HFFc6 (cell line): ENCODE measurements at regions not wholly inside any gene's neighbourhood (a gene's known extent, or its start where the extent isn't known, plus 50 kb on each side); places are given as distances from the start of the nearest gene placed in this dataset.
"Not testable (repeated sequence)": the region's sequence is repeated elsewhere in the genome, so short reads cannot be mapped to it uniquely, and the experiment has no call there.

Source experiments
- DNase-seq: peaks from one replicate; pipeline ENCODE4 v3.0.0-alpha.2; 2018
- H3K27ac Mint-ChIP-seq: 2 replicates; pipeline ENCODE4 v1.8.0; 2020; ENCODE audit warnings: mild to moderate bottlenecking, mixed read lengths
- H3K27me3 Mint-ChIP-seq: 2 replicates; pipeline ENCODE4 v1.8.0; 2021; ENCODE audit warnings: mild to moderate bottlenecking, moderate library complexity, mixed read lengths; ENCODE audit not compliant: insufficient read depth
- H3K36me3 Mint-ChIP-seq: 2 replicates; pipeline ENCODE4 v1.8.0; 2021; ENCODE audit warnings: low read depth, mixed read lengths
- H3K4me1 Mint-ChIP-seq: 2 replicates; pipeline ENCODE4 v1.8.0; 2020; ENCODE audit warnings: low read depth, mixed read lengths
- H3K4me3 Mint-ChIP-seq: 2 replicates; pipeline ENCODE4 v1.8.0; 2020; ENCODE audit warnings: mild to moderate bottlenecking, moderate library complexity, mixed read lengths
- H3K9me3 Mint-ChIP-seq: 2 replicates; pipeline ENCODE4 v1.8.0; 2020; ENCODE audit warnings: mild to moderate bottlenecking, mixed read lengths
- TF ChIP-seq, protein P1 (sequence below): fragments of 200-600 bp; sonication (generic); IDR thresholded peaks from 2 replicates; pipeline ENCODE4 v1.5.0; 2021; ENCODE audit warnings: antibody characterized with exemption, mild to moderate bottlenecking

DNA sequence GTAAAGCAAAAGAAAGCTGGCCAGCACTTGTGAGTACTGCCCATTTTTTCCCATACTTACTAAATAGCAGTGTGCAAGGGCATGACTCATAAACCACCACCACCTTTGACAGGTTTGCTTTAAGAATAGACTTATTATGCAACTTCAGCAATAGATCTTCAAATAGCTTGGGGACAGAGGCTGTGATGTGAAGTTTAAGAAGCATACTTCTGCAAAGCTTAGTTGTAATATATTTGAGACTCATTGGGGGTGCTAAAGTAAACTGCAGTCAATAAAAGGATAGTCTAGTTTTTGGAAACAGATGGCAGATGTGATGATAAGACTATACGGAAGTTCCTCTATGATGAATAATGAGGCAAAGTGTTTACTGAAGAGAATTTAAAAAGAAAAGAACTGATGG lies 210.0 kb downstream of the PLA2G4A start:
- Mint-ChIP-seq H3K4me3 (no peak overlapping the region), H3K4me1 (no peaks in the 10 kb centered on the region; the same call in 1 of the 2 replicates), H3K36me3 (no peaks in the 10 kb centered on the region), H3K27ac (no peak overlapping the region), H3K9me3 (no peaks in the 10 kb centered on the region), H3K27me3 (no peaks in the 10 kb centered on the region)
- TF ChIP-seq, protein P1, sequence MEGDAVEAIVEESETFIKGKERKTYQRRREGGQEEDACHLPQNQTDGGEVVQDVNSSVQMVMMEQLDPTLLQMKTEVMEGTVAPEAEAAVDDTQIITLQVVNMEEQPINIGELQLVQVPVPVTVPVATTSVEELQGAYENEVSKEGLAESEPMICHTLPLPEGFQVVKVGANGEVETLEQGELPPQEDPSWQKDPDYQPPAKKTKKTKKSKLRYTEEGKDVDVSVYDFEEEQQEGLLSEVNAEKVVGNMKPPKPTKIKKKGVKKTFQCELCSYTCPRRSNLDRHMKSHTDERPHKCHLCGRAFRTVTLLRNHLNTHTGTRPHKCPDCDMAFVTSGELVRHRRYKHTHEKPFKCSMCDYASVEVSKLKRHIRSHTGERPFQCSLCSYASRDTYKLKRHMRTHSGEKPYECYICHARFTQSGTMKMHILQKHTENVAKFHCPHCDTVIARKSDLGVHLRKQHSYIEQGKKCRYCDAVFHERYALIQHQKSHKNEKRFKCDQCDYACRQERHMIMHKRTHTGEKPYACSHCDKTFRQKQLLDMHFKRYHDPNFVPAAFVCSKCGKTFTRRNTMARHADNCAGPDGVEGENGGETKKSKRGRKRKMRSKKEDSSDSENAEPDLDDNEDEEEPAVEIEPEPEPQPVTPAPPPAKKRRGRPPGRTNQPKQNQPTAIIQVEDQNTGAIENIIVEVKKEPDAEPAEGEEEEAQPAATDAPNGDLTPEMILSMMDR = no peak
- DNase-seq = no peak

DNA sequence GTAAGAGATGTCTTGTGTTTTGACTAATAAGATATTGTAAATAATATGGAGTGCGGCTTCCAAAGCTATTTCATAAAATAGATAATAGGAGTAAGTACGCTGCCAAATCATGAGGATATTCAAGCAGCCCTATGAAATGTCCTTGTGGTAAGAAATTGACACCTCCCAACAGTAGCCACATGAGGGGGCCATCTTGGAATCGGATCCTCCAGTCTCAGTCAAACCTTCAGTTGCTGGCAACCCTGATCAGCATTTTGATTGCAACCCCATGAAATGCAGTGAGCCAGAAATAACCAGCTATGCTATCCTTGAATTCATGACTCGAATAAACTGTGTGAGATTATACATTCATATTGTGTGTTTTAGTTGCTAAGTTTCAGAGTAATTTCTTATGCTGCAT lies 212.4 kb downstream of the PLA2G4A start:
- H3K27me3 Mint-ChIP-seq = no peaks in the 10 kb centered on the region
- H3K36me3 Mint-ChIP-seq = no peaks in the 10 kb centered on the region
- H3K4me3 Mint-ChIP-seq = no peak overlapping the region
- no peaks in the 10 kb centered on the region; the same call in 1 of the 2 replicates for H3K4me1 Mint-ChIP-seq
- no peaks in the 10 kb centered on the region for H3K9me3 Mint-ChIP-seq
- DNase-seq = no peak
- TF ChIP-seq, protein P1 = no peak
- no peak overlapping the region for H3K27ac Mint-ChIP-seq

DNA sequence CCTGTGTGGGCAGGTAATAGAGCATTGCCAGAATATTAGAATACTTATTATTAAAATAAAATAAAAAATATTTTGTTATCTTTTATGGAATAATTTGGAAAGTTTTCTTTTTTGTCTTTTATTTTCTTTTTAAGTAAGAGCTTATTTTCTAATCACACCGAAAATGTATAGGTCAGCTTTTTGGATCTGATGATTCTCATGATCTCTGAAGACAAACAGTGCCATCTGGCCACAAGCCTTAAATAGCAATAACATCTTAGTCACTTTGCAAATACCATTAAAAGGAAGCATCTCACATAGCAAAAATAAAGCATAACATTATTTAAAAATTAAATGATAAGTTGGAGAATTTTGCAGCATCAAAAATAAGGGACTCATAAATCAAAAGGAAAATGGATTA lies 213.8 kb downstream of the PLA2G4A start:
- H3K27ac Mint-ChIP-seq = no peak overlapping the region
- H3K36me3 Mint-ChIP-seq = no peaks in the 10 kb centered on the region
- H3K4me1 Mint-ChIP-seq = no peaks in the 10 kb centered on the region; the same call in 1 of the 2 replicates
- no peaks in the 10 kb centered on the region for H3K9me3 Mint-ChIP-seq
- TF ChIP-seq, protein P1 = no peak
- H3K27me3 Mint-ChIP-seq = no peaks in the 10 kb centered on the region; the same call in 1 of the 2 replicates
- H3K4me3 Mint-ChIP-seq = no peak overlapping the region
- no peak for DNase-seq

DNA sequence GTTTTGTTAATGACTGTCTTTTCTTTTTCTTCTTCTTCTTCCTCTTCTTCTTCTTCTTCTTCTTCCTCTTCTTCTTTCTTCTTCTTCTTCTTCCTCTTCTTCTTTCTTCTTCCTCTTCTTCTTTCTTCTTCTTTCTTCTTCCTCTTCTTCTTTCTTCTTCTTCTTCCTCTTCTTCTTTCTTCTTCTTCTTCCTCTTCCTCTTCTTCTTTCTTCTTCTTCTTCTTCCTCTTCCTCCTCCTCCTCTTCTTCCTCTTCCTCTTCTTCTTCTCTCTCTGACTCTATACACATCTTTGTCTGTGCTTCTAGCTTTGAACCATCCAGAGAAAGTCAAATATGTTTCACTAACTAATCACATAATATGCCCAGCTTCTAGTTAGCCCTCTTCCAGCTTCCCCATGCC lies 214.7 kb downstream of the PLA2G4A start:
- H3K4me3 Mint-ChIP-seq, H3K9me3 Mint-ChIP-seq: not testable (repeated sequence)

DNA sequence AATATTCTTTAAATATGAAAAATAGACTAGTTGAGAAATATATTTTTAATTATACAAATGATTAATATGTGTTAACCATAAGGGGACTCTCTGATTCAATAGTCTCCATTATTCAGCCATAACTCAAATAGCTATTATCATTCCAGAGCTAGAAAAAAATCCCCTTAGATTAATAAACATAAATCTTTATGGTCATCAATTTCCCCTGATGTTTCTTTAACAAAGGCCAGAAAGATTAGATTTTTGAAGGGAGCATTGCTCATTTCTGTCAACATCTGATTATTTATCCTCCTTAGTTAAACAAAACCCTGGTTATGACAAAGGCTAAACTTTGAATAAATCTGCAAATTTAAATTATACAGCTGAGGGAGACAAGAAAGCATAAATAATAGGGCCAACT lies 215.7 kb downstream of the PLA2G4A start:
- no peaks in the 10 kb centered on the region; the same call in 1 of the 2 replicates for H3K27me3 Mint-ChIP-seq
- H3K4me1 Mint-ChIP-seq = no peaks in the 10 kb centered on the region
- DNase-seq = no peak
- H3K27ac Mint-ChIP-seq = no peak overlapping the region
- no peaks in the 10 kb centered on the region for H3K9me3 Mint-ChIP-seq
- H3K36me3 Mint-ChIP-seq = no peaks in the 10 kb centered on the region
- TF ChIP-seq, protein P1 = no peak
- no peak overlapping the region for H3K4me3 Mint-ChIP-seq

More for the DNA sequence above, 214.7 kb downstream of the PLA2G4A start:
- H3K36me3 Mint-ChIP-seq, H3K27me3 Mint-ChIP-seq, H3K27ac Mint-ChIP-seq, DNase-seq, H3K4me1 Mint-ChIP-seq: not testable (repeated sequence)

DNA sequence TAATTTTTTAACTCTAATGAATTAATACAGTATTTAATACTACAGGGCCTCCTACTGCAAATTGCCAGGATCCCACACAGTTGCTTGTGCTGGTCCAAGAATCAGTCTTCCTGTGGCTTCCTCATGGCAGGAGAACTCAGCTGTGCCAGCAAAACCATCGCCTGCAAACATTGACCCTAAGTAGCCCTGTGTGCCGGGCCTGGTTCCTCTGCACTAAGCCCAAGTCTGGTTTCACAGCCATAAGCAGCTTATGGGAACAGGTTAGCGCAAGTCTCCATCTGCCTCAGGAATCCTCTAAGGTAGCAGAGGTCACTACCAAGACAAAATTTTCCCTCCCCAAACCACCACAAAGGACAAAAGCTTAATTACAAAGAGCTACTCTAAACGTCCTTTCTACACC lies 216.6 kb downstream of the PLA2G4A start:
- TF ChIP-seq, protein P1 = no peak
- Mint-ChIP-seq H3K27me3 (no peaks in the 10 kb centered on the region; the same call in 1 of the 2 replicates), H3K4me1 (no peaks in the 10 kb centered on the region), H3K9me3 (no peaks in the 10 kb centered on the region), H3K36me3 (no peaks in the 10 kb centered on the region), H3K27ac (no peak overlapping the region), H3K4me3 (no peak overlapping the region)
- DNase-seq = no peak
